ENCODE measurements at regions not wholly inside any gene's neighbourhood (a gene's known extent, or its start where the extent isn't known, plus 50 kb on each side); places are given as distances from the start of the nearest gene placed in this dataset.

GRCh38 chr16:60200161-60200560 lies 1466.0 kb upstream of the GOT2 start:
- TF ChIP-seq CTCF (conservative IDR thresholded peaks at IDR 0.05; ENCODE audit: low read depth in 2 of 2) (no peak), REST (IDR thresholded peaks at IDR 0.05; ENCODE audit: unreplicated experiment) (no peak), EZH2 (IDR thresholded peaks at IDR 0.05; ENCODE audit: low read depth, unreplicated experiment) (no peak), POLR2AphosphoS5 (IDR thresholded peaks at IDR 0.05; ENCODE audit: low read depth) (no peak), EZH2phosphoT487 (IDR thresholded peaks at IDR 0.05; ENCODE audit: unreplicated experiment) (no peak)
